Globus pallidus (tissue), 1 donor: ENCODE measurements at regions not wholly inside any gene's neighbourhood (a gene's known extent, or its start where the extent isn't known, plus 50 kb on each side); places are given as distances from the start of the nearest gene placed in this dataset.

Experiments used
- DNase-seq: peaks from one replicate; pipeline ENCODE4 v3.0.0-alpha.2; 2015; ENCODE audit warnings: low spot score

- DNase-seq = no peak
Measured at GRCh38 chr5:164708831-164709230, 1203.4 kb downstream of the MAT2B start.

- no peak for DNase-seq
Measured at GRCh38 chr5:164713682-164714081, 1208.3 kb downstream of the MAT2B start.

GRCh38 chr5:164721116-164721515 lies 1215.7 kb downstream of the MAT2B start:
- DNase-seq = no peak

GRCh38 chr5:164721656-164722055 lies 1216.2 kb downstream of the MAT2B start:
- no peak for DNase-seq

- DNase-seq = no peak
Measured at GRCh38 chr5:164722702-164723101, 1217.3 kb downstream of the MAT2B start.

GRCh38 chr5:164727012-164727411 lies 1221.6 kb downstream of the MAT2B start:
- DNase-seq = no peak

- no peak for DNase-seq
Measured at GRCh38 chr5:164728733-164729132, 1223.3 kb downstream of the MAT2B start.

- DNase-seq = no peak
Measured at GRCh38 chr5:164735334-164735733, 1229.9 kb downstream of the MAT2B start.

- DNase-seq = no peak
Measured at GRCh38 chr5:164741376-164741775, 1236.0 kb downstream of the MAT2B start.

- DNase-seq = no peak
Measured at GRCh38 chr5:164742025-164742424, 1236.6 kb downstream of the MAT2B start.

GRCh38 chr5:164746723-164747122 lies 1241.3 kb downstream of the MAT2B start:
- DNase-seq = no peak

GRCh38 chr5:164747371-164747770 lies 1242.0 kb downstream of the MAT2B start:
- DNase-seq = no peak

- DNase-seq = no peak
Measured at GRCh38 chr5:164748861-164749260, 1243.4 kb downstream of the MAT2B start.

GRCh38 chr5:164753434-164753833 lies 1248.0 kb downstream of the MAT2B start:
- no peak for DNase-seq

- DNase-seq = no peak
Measured at GRCh38 chr5:164763206-164763605, 1257.8 kb downstream of the MAT2B start.

GRCh38 chr5:164772122-164772521 lies 1266.7 kb downstream of the MAT2B start:
- DNase-seq = no peak

GRCh38 chr5:164784230-164784629 lies 1278.8 kb downstream of the MAT2B start:
- no peak for DNase-seq

- DNase-seq = no peak
Measured at GRCh38 chr5:164798110-164798509, 1292.7 kb downstream of the MAT2B start.

GRCh38 chr5:164799391-164799790 lies 1294.0 kb downstream of the MAT2B start:
- no peak for DNase-seq

- no peak for DNase-seq
Measured at GRCh38 chr5:164801910-164802309, 1296.5 kb downstream of the MAT2B start.

- no peak for DNase-seq
Measured at GRCh38 chr5:164809821-164810220, 1304.4 kb downstream of the MAT2B start.

GRCh38 chr5:164818445-164818844 lies 1313.0 kb downstream of the MAT2B start:
- no peak for DNase-seq

- DNase-seq = no peak
Measured at GRCh38 chr5:164824671-164825070, 1319.3 kb downstream of the MAT2B start.

- peak; percentile 31 for DNase-seq
Measured at GRCh38 chr5:164832516-164832915, 1327.1 kb downstream of the MAT2B start.

- no peak for DNase-seq
Measured at GRCh38 chr5:164844348-164844747, 1338.9 kb downstream of the MAT2B start.
